HL-60/S4 (cell line): ENCODE measurements at regions not wholly inside any gene's neighbourhood (a gene's known extent, or its start where the extent isn't known, plus 50 kb on each side); places are given as distances from the start of the nearest gene placed in this dataset.
"Not testable (repeated sequence)": the region's sequence is repeated elsewhere in the genome, so short reads cannot be mapped to it uniquely, and the experiment has no call there.

Source experiments
- in situ Hi-C: fragments of 300-500 bp; cut with MboI; formaldehyde crosslinking; loops from 2 replicates; pipeline ENCODE4 v1.14.3; 2022; ENCODE audit warnings: low sequenced_read_pairs

GRCh38 chr3:176362191-176362731 is 835.0 kb downstream of the TBL1XR1 start:
- in situ Hi-C loops = no loop called here

- in situ Hi-C loops = no loop called here
These were observed 838.1 kb downstream of the TBL1XR1 start for GRCh38 chr3:176359211-176359610.

- in situ Hi-C loops = no loop called here
These were observed 839.4 kb downstream of the TBL1XR1 start for GRCh38 chr3:176357891-176358290.

GRCh38 chr3:176354843-176355242 is 842.4 kb downstream of the TBL1XR1 start:
- in situ Hi-C loops = no loop called here

GRCh38 chr3:176352716-176353334 is 844.5 kb downstream of the TBL1XR1 start:
- in situ Hi-C loops = no loop called here

GRCh38 chr3:176351408-176351807 is 845.9 kb downstream of the TBL1XR1 start:
- in situ Hi-C loops = no loop called here

- in situ Hi-C loops = no loop called here
These were observed 847.6 kb downstream of the TBL1XR1 start for GRCh38 chr3:176349706-176350105.

GRCh38 chr3:176347424-176348146 is 849.7 kb downstream of the TBL1XR1 start:
- in situ Hi-C loops = no loop called here

GRCh38 chr3:176341963-176342362 is 855.3 kb downstream of the TBL1XR1 start:
- in situ Hi-C loops = no loop called here

GRCh38 chr3:176328666-176329065 is 868.6 kb downstream of the TBL1XR1 start:
- in situ Hi-C loops = no loop called here

- in situ Hi-C loops = no loop called here
These were observed 869.1 kb downstream of the TBL1XR1 start for GRCh38 chr3:176328198-176328597.

- in situ Hi-C loops = not testable (repeated sequence)
These were observed 870.3 kb downstream of the TBL1XR1 start for GRCh38 chr3:176326894-176327490.

- in situ Hi-C loops = not testable (repeated sequence)
These were observed 875.8 kb downstream of the TBL1XR1 start for GRCh38 chr3:176321532-176321931.

GRCh38 chr3:176321099-176321498 is 876.2 kb downstream of the TBL1XR1 start:
- in situ Hi-C loops = no loop called here

GRCh38 chr3:176313426-176313825 is 883.9 kb downstream of the TBL1XR1 start:
- in situ Hi-C loops = no loop called here

GRCh38 chr3:176310641-176311040 is 886.6 kb downstream of the TBL1XR1 start:
- in situ Hi-C loops = no loop called here

- in situ Hi-C loops = no loop called here
These were observed 895.0 kb downstream of the TBL1XR1 start for GRCh38 chr3:176302271-176302670.

GRCh38 chr3:176296066-176296597 is 901.1 kb downstream of the TBL1XR1 start:
- in situ Hi-C loops = no loop called here

GRCh38 chr3:176293276-176293675 is 904.0 kb downstream of the TBL1XR1 start:
- in situ Hi-C loops = no loop called here

GRCh38 chr3:176286476-176287085 is 910.7 kb downstream of the TBL1XR1 start:
- in situ Hi-C loops = no loop called here

- in situ Hi-C loops = no loop called here
These were observed 921.7 kb downstream of the TBL1XR1 start for GRCh38 chr3:176275538-176275937.
